HCT116 (cell line): ENCODE measurements at regions not wholly inside any gene's neighbourhood (a gene's known extent, or its start where the extent isn't known, plus 50 kb on each side); places are given as distances from the start of the nearest gene placed in this dataset.

ENCODE experiments used
- ATAC-seq: fragments of 200-7000 bp; cut with Tn5 transposase; 2 replicates; pipeline ENCODE4 v1.9.1; 2020; ENCODE audit warnings: mild to moderate bottlenecking, moderate library complexity
- BruUV-seq: library from RNA; stranded (reverse); fragments of 400-500 nt; replicated peaks from 2 replicates; lab custom pipeline; 2021; lab: Mats Ljungman, UMichigan
- CTCF ChIA-PET: fragments of 300-600 bp; sonication (Branson Sonifier 250); formaldehyde crosslinking; loops from one replicate; lab custom pipeline; 2021; ENCODE audit warnings: antibody characterized with exemption; lab: Charles Lee
- POLR2A ChIA-PET: fragments of 300-600, 350-600 bp; sonication (Branson Sonifier 250); formaldehyde crosslinking; loops from one replicate; lab custom pipeline; 2021; ENCODE audit warnings: antibody characterized with exemption; lab: Charles Lee
- RAD21 ChIA-PET, 2 experiments: fragments of 300-600 bp; sonication (Branson Sonifier 250); formaldehyde crosslinking; loops; one replicate each; lab custom pipeline; 2023; ENCODE audit warnings: low total read pairs in 2 of 2; ENCODE audit not compliant: uncharacterized antibody in 2 of 2, unreplicated experiment in 2 of 2, low non-redundant PET in 1 of 2; lab: Charles Lee
- DNase-seq: peaks from one replicate; pipeline ENCODE4 v3.0.0-alpha.2; 2010; ENCODE audit warnings: low read depth, low spot score
- H2AFZ ChIP-seq: fragments of 200-600 bp; shearing (Covaris generic), sonication (generic); 2 replicates; pipeline ENCODE4 v1.6.1; 2017; ENCODE audit warnings: low read depth, mixed run types, mixed read lengths, antibody characterized with exemption, low read length; ENCODE audit not compliant: poor library complexity, severe bottlenecking
- H3K27ac ChIP-seq: 2 replicates; pipeline ENCODE4 v1.5.1; 2012; ENCODE audit warnings: low read depth, low read length
- H3K27me3 ChIP-seq: fragments of 200-600 bp; sonication (generic); 2 replicates; pipeline ENCODE4 v1.6.1; 2016; ENCODE audit warnings: mixed run types, low read length, mixed read lengths; ENCODE audit not compliant: insufficient read depth
- H3K36me3 ChIP-seq, 2 experiments: fragments of 200-500 bp in 1 of 2; fragments of 200-600 bp in 1 of 2; sonication (Bioruptor generic) in 1 of 2; sonication (generic) in 1 of 2; 2 replicates each; pipeline versions ENCODE4 v1.5.1 to v1.6.1; 2014 to 2016; ENCODE audit warnings: low read length in 2 of 2, inconsistent platforms in 1 of 2, mixed read lengths in 1 of 2, mixed run types in 1 of 2; ENCODE audit not compliant: insufficient read depth in 2 of 2, control insufficient read depth in 1 of 2
- H3K4me1 ChIP-seq, 2 experiments: fragments of 200-600 bp in 1 of 2; sonication (generic) in 1 of 2; 2 replicates each; pipeline versions ENCODE4 v1.5.1 to v1.6.1; 2012 to 2017; ENCODE audit warnings: low read length in 2 of 2, inconsistent platforms in 1 of 2, mild to moderate bottlenecking in 1 of 2, mixed read lengths in 1 of 2, mixed run types in 1 of 2, moderate library complexity in 1 of 2; ENCODE audit not compliant: insufficient read depth in 2 of 2, control insufficient read depth in 1 of 2
- H3K4me2 ChIP-seq: fragments of 200-600 bp; sonication (generic); 2 replicates; pipeline ENCODE4 v1.6.1; 2017; ENCODE audit warnings: mixed run types, low read length, mixed read lengths
- H3K4me3 ChIP-seq, 2 experiments: fragments of 200-600 bp in 1 of 2; sonication (generic) in 1 of 2; replicated peaks in 1 of 2; 2 replicates each; pipeline ENCODE4 v1.5.1; 2011 to 2016; ENCODE audit warnings: low read length in 2 of 2, control low read depth in 1 of 2, low read depth in 1 of 2, mild to moderate bottlenecking in 1 of 2, mixed read lengths in 1 of 2, mixed run types in 1 of 2
- H3K79me2 ChIP-seq: fragments of 200-600 bp; sonication (generic); 2 replicates; pipeline ENCODE4 v1.6.1; 2017; ENCODE audit warnings: mild to moderate bottlenecking, mixed run types, low read length, moderate library complexity, mixed read lengths; ENCODE audit not compliant: insufficient read depth
- H3K9ac ChIP-seq: fragments of 200-600 bp; sonication (generic); 2 replicates; pipeline ENCODE4 v1.6.1; 2016; ENCODE audit warnings: low read length, mixed read lengths
- H3K9me2 ChIP-seq: fragments of 200-600 bp; sonication (generic), shearing (Covaris generic); 2 replicates; pipeline ENCODE4 v1.6.1; 2017; ENCODE audit warnings: mixed run types, mild to moderate bottlenecking, moderate library complexity; ENCODE audit not compliant: insufficient read depth
- H3K9me3 ChIP-seq, 2 experiments: fragments of 200-500 bp in 1 of 2; fragments of 200-600 bp in 1 of 2; sonication (Bioruptor generic) in 1 of 2; sonication (generic) in 1 of 2; 2 replicates each; pipeline ENCODE4 v1.6.1; 2014 to 2017; ENCODE audit warnings: low read length in 2 of 2, mixed read lengths in 2 of 2, inconsistent platforms in 1 of 2, low read depth in 1 of 2, mild to moderate bottlenecking in 1 of 2, mixed run types in 1 of 2, moderate library complexity in 1 of 2; ENCODE audit not compliant: control insufficient read depth in 1 of 2, insufficient read depth in 1 of 2
- H4K20me1 ChIP-seq: fragments of 200-600 bp; sonication (generic), shearing (Covaris generic); 2 replicates; pipeline ENCODE4 v1.6.1; 2017; ENCODE audit warnings: mixed run types, mild to moderate bottlenecking, moderate library complexity; ENCODE audit not compliant: insufficient read depth
- CBX3 ChIP-seq: IDR thresholded peaks from 2 replicates; pipeline ENCODE4 v1.6.1; 2012; ENCODE audit warnings: low read depth
- CEBPB ChIP-seq: IDR thresholded peaks from 2 replicates; pipeline ENCODE4 v1.6.1; 2012; ENCODE audit warnings: low read depth
- EGR1 ChIP-seq: IDR thresholded peaks from 2 replicates; pipeline ENCODE4 v1.6.1; 2012; ENCODE audit warnings: low read depth
- EZH2 ChIP-seq: fragments of 200-600 bp; sonication (generic); IDR thresholded peaks from 2 replicates; pipeline ENCODE4 v1.6.1; 2017; ENCODE audit warnings: antibody characterized with exemption, mixed run types
- EZH2phosphoT487 ChIP-seq: fragments of 200-600 bp; IDR thresholded peaks from 2 replicates; pipeline ENCODE4 v1.6.1; 2018; ENCODE audit warnings: antibody characterized with exemption, borderline replicate concordance
- JUND ChIP-seq: IDR thresholded peaks from 2 replicates; pipeline ENCODE4 v1.6.1; 2012
- POLR2AphosphoS5 ChIP-seq: IDR thresholded peaks from 2 replicates; pipeline ENCODE4 v1.6.1; 2011; ENCODE audit warnings: mild to moderate bottlenecking, low read depth, low read length, moderate library complexity
- SIN3A ChIP-seq: IDR thresholded peaks from 2 replicates; pipeline ENCODE4 v1.6.1; 2012; ENCODE audit warnings: low read depth
- SP1 ChIP-seq: IDR thresholded peaks from 2 replicates; pipeline ENCODE4 v1.6.1; 2012; ENCODE audit warnings: low read depth
- SRF ChIP-seq: IDR thresholded peaks from 2 replicates; pipeline ENCODE4 v1.6.1; 2012; ENCODE audit warnings: low read depth
- TCF7L2 ChIP-seq: IDR thresholded peaks from 2 replicates; pipeline ENCODE4 v1.7.0; 2011; ENCODE audit warnings: borderline replicate concordance, inconsistent platforms; ENCODE audit not compliant: insufficient read depth, insufficient read length; ENCODE audit errors: extremely low read depth
- intact Hi-C: fragments of 100-400 bp; cut with micrococcal nuclease; formaldehyde crosslinking; loops from 2 replicates; pipeline ENCODE4 v1.10.0; 2022
- TF ChIP-seq, protein P1 (sequence below): IDR thresholded peaks from 2 replicates; pipeline ENCODE4 v1.6.1; 2012; ENCODE audit warnings: low read depth
- TF ChIP-seq, protein P2 (sequence below): IDR thresholded peaks from 2 replicates; pipeline ENCODE4 v1.6.1; 2011; ENCODE audit warnings: mild to moderate bottlenecking, low read length, moderate library complexity; ENCODE audit not compliant: insufficient replicate concordance; ENCODE audit errors: extremely low read depth
- TF ChIP-seq, protein P3 (sequence below), 3 experiments: fragments of 200-600 bp in 1 of 3; sonication (generic) in 1 of 3; IDR thresholded peaks in 2 of 3; conservative IDR thresholded peaks in 1 of 3; 2 replicates each; pipeline ENCODE4 v1.5.1; 2012 to 2017; ENCODE audit warnings: low read depth in 2 of 3, low read length in 2 of 3, antibody characterized with exemption in 1 of 3, borderline replicate concordance in 1 of 3, control low read depth in 1 of 3, mild to moderate bottlenecking in 1 of 3, mixed read lengths in 1 of 3, mixed run types in 1 of 3, moderate library complexity in 1 of 3; ENCODE audit not compliant: insufficient read depth in 1 of 3
- TF ChIP-seq, protein P4 (sequence below): IDR thresholded peaks from 2 replicates; pipeline ENCODE4 v1.6.1; 2012
- TF ChIP-seq, protein P5 (sequence below): IDR thresholded peaks from 2 replicates; pipeline ENCODE4 v1.6.1; 2012

DNA sequence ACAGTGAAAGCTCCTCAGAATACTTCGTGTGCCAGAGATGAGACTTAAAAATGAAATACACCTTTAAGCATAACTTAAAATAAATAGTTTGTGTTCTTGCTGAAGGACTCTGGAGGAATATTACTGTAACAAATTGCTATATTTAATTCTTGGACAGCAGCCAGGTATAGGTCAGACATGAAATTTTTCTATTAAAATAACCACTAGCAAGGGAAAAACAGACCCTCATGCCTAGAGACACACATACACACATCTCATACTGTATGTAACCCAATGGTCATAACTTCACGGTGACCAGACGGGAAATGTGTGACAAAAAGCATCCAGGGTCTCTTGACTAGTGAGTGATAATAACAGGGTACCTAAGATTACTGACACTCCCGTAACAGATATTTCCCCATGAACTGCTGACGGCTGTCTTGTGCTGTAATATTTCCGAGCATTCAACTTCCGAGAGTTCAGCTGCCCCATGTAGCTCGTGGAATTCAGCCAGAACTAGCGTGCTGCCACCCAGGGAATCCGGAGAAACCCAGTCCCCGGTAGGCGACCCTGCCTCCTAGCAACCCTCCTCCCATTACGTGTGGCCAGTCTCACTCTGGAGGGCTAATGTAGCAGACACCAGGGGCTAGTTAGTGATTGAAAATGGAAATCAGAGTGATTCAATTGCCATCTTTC, 2295.1 kb upstream of the WWC1 start:
- intact Hi-C loops, result no loop called here
- ATAC-seq (no peak), DNase-seq (no peak)
- Histone ChIP-seq H3K4me2 (no peak overlapping the region), H3K9me2 (no peaks in the 10 kb centered on the region), H3K79me2 (no peaks in the 10 kb centered on the region), H3K4me3 (no peak overlapping the region), H3K9me3 (peaks cover 13 to 41% of the 10 kb centered on the region in 2 experiments; a peak in 2 of 4 replicates), H3K9ac (no peak overlapping the region), H3K27me3 (no peaks in the 10 kb centered on the region), H3K4me1 (no peaks in the 10 kb centered on the region), H3K36me3 (no peaks in the 10 kb centered on the region), H2AFZ (no peak overlapping the region), H3K27ac (no peak overlapping the region), H4K20me1 (no peaks in the 10 kb centered on the region)
- ChIA-PET RAD21 (no interaction called here), CTCF (no interaction called here), POLR2A (no interaction called here)
- BruUV-seq, result no TSS peak
- TF ChIP-seq JUND, result no peak
- no peak for TF ChIP-seq CBX3
- TF ChIP-seq EZH2, result no peak
- TF ChIP-seq, protein P1, sequence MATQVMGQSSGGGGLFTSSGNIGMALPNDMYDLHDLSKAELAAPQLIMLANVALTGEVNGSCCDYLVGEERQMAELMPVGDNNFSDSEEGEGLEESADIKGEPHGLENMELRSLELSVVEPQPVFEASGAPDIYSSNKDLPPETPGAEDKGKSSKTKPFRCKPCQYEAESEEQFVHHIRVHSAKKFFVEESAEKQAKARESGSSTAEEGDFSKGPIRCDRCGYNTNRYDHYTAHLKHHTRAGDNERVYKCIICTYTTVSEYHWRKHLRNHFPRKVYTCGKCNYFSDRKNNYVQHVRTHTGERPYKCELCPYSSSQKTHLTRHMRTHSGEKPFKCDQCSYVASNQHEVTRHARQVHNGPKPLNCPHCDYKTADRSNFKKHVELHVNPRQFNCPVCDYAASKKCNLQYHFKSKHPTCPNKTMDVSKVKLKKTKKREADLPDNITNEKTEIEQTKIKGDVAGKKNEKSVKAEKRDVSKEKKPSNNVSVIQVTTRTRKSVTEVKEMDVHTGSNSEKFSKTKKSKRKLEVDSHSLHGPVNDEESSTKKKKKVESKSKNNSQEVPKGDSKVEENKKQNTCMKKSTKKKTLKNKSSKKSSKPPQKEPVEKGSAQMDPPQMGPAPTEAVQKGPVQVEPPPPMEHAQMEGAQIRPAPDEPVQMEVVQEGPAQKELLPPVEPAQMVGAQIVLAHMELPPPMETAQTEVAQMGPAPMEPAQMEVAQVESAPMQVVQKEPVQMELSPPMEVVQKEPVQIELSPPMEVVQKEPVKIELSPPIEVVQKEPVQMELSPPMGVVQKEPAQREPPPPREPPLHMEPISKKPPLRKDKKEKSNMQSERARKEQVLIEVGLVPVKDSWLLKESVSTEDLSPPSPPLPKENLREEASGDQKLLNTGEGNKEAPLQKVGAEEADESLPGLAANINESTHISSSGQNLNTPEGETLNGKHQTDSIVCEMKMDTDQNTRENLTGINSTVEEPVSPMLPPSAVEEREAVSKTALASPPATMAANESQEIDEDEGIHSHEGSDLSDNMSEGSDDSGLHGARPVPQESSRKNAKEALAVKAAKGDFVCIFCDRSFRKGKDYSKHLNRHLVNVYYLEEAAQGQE, result no peak
- TF ChIP-seq EGR1, result no peak
- TF ChIP-seq CEBPB, result no peak
- no peak for TF ChIP-seq EZH2phosphoT487
- TF ChIP-seq, protein P2, sequence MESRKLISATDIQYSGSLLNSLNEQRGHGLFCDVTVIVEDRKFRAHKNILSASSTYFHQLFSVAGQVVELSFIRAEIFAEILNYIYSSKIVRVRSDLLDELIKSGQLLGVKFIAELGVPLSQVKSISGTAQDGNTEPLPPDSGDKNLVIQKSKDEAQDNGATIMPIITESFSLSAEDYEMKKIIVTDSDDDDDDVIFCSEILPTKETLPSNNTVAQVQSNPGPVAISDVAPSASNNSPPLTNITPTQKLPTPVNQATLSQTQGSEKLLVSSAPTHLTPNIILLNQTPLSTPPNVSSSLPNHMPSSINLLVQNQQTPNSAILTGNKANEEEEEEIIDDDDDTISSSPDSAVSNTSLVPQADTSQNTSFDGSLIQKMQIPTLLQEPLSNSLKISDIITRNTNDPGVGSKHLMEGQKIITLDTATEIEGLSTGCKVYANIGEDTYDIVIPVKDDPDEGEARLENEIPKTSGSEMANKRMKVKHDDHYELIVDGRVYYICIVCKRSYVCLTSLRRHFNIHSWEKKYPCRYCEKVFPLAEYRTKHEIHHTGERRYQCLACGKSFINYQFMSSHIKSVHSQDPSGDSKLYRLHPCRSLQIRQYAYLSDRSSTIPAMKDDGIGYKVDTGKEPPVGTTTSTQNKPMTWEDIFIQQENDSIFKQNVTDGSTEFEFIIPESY, result no peak
- no peak for TF ChIP-seq POLR2AphosphoS5
- TF ChIP-seq, protein P3, sequence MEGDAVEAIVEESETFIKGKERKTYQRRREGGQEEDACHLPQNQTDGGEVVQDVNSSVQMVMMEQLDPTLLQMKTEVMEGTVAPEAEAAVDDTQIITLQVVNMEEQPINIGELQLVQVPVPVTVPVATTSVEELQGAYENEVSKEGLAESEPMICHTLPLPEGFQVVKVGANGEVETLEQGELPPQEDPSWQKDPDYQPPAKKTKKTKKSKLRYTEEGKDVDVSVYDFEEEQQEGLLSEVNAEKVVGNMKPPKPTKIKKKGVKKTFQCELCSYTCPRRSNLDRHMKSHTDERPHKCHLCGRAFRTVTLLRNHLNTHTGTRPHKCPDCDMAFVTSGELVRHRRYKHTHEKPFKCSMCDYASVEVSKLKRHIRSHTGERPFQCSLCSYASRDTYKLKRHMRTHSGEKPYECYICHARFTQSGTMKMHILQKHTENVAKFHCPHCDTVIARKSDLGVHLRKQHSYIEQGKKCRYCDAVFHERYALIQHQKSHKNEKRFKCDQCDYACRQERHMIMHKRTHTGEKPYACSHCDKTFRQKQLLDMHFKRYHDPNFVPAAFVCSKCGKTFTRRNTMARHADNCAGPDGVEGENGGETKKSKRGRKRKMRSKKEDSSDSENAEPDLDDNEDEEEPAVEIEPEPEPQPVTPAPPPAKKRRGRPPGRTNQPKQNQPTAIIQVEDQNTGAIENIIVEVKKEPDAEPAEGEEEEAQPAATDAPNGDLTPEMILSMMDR (IDR thresholded peaks at IDR 0.05 in 2 of 3, conservative IDR thresholded peaks at IDR 0.05 in 1 of 3; ENCODE audit: borderline replicate concordance in 1 of 3, insufficient read depth in 1 of 3, low read depth in 2 of 3, low read length in 2 of 3), result no peak
- no peak for TF ChIP-seq SIN3A
- no peak for TF ChIP-seq TCF7L2
- TF ChIP-seq, protein P4, sequence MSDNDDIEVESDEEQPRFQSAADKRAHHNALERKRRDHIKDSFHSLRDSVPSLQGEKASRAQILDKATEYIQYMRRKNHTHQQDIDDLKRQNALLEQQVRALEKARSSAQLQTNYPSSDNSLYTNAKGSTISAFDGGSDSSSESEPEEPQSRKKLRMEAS, result no peak
- TF ChIP-seq, protein P5, sequence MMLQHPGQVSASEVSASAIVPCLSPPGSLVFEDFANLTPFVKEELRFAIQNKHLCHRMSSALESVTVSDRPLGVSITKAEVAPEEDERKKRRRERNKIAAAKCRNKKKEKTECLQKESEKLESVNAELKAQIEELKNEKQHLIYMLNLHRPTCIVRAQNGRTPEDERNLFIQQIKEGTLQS, result no peak
- no peak for TF ChIP-seq SRF
- no peak for TF ChIP-seq SP1
